Activated CD8-positive, alpha-beta T cell treated with anti-CD3 and anti-CD28 coated beads for 36 hours (primary cell): ENCODE measurements at regions not wholly inside any gene's neighbourhood (a gene's known extent, or its start where the extent isn't known, plus 50 kb on each side); places are given as distances from the start of the nearest gene placed in this dataset.
"Not testable (repeated sequence)": the region's sequence is repeated elsewhere in the genome, so short reads cannot be mapped to it uniquely, and the experiment has no call there.

ENCODE experiments used
- ATAC-seq: fragments of 200-7000 bp; cut with Tn5 transposase; one replicate; pipeline ENCODE4 v1.10.0; 2021; ENCODE audit warnings: mild to moderate bottlenecking, moderate library complexity
- CTCF ChIA-PET: fragments of 350-600 bp; sonication (Branson Sonifier 250); formaldehyde crosslinking; loops from one replicate; lab custom pipeline; 2021; ENCODE audit warnings: antibody characterized with exemption; lab: Charles Lee
- POLR2A ChIA-PET: fragments of 350-600 bp; sonication (Branson Sonifier 250); formaldehyde crosslinking; loops from one replicate; lab custom pipeline; 2021; ENCODE audit warnings: antibody characterized with exemption; lab: Charles Lee
- DNase-seq: peaks from one replicate; pipeline ENCODE4 v3.0.0-alpha.2; 2020
- H3K27ac Mint-ChIP-seq: one replicate; pipeline ENCODE4 v1.8.0; 2021; ENCODE audit warnings: mild to moderate bottlenecking, mixed read lengths
- H3K27me3 Mint-ChIP-seq: one replicate; pipeline ENCODE4 v1.8.0; 2021; ENCODE audit warnings: mixed read lengths
- H3K36me3 Mint-ChIP-seq: one replicate; pipeline ENCODE4 v1.8.0; 2021; ENCODE audit warnings: low read depth, mixed read lengths
- H3K4me1 Mint-ChIP-seq: one replicate; pipeline ENCODE4 v1.8.0; 2021; ENCODE audit warnings: low read depth, mixed read lengths
- H3K4me3 Mint-ChIP-seq: one replicate; pipeline ENCODE4 v1.8.0; 2021; ENCODE audit warnings: mild to moderate bottlenecking, moderate library complexity, mixed read lengths
- H3K9me3 Mint-ChIP-seq: one replicate; pipeline ENCODE4 v1.8.0; 2021; ENCODE audit warnings: mixed read lengths
- intact Hi-C: fragments of 100-400 bp; cut with micrococcal nuclease; formaldehyde crosslinking; loops from one replicate; pipeline ENCODE4 v1.10.0; 2022
- TF ChIP-seq, protein P1 (sequence below): fragments of 200-600 bp; IDR thresholded peaks from one replicate; pipeline ENCODE4 v1.8.0; 2022; ENCODE audit warnings: antibody characterized with exemption, mild to moderate bottlenecking

GRCh38 chr10:46197050-46197449 lies 89.7 kb upstream of the ANTXRL start:
- H3K4me3 Mint-ChIP-seq: no peak overlapping the region
- peaks cover 7% of the 10 kb centered on the region for H3K4me1 Mint-ChIP-seq
- intact Hi-C loops: no loop called here
- H3K36me3 Mint-ChIP-seq: no peaks in the 10 kb centered on the region
- TF ChIP-seq, protein P1, sequence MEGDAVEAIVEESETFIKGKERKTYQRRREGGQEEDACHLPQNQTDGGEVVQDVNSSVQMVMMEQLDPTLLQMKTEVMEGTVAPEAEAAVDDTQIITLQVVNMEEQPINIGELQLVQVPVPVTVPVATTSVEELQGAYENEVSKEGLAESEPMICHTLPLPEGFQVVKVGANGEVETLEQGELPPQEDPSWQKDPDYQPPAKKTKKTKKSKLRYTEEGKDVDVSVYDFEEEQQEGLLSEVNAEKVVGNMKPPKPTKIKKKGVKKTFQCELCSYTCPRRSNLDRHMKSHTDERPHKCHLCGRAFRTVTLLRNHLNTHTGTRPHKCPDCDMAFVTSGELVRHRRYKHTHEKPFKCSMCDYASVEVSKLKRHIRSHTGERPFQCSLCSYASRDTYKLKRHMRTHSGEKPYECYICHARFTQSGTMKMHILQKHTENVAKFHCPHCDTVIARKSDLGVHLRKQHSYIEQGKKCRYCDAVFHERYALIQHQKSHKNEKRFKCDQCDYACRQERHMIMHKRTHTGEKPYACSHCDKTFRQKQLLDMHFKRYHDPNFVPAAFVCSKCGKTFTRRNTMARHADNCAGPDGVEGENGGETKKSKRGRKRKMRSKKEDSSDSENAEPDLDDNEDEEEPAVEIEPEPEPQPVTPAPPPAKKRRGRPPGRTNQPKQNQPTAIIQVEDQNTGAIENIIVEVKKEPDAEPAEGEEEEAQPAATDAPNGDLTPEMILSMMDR: no peak
- no peaks in the 10 kb centered on the region for H3K9me3 Mint-ChIP-seq
- DNase-seq (no peak), ATAC-seq (no peak)
- CTCF ChIA-PET: no interaction called here
- H3K27me3 Mint-ChIP-seq: no peaks in the 10 kb centered on the region
- POLR2A ChIA-PET: no interaction called here
- H3K27ac Mint-ChIP-seq: no peak overlapping the region

GRCh38 chr10:46198516-46198915 lies 88.3 kb upstream of the ANTXRL start:
- H3K27ac Mint-ChIP-seq: no peak overlapping the region
- ChIA-PET CTCF (no interaction called here), POLR2A (interaction anchor here (1.1 kb wide), 1 partner anchor 103 kb away, joined by 3 read pairs; no protein-coding TSS in a partner anchor)
- TF ChIP-seq, protein P1: no peak
- peaks cover 7% of the 10 kb centered on the region for H3K4me1 Mint-ChIP-seq
- intact Hi-C loops: no loop called here
- ATAC-seq: no peak
- no peak overlapping the region for H3K4me3 Mint-ChIP-seq
- H3K36me3 Mint-ChIP-seq: no peaks in the 10 kb centered on the region
- DNase-seq: no peak
- no peaks in the 10 kb centered on the region for H3K27me3 Mint-ChIP-seq
- H3K9me3 Mint-ChIP-seq: no peaks in the 10 kb centered on the region

DNA sequence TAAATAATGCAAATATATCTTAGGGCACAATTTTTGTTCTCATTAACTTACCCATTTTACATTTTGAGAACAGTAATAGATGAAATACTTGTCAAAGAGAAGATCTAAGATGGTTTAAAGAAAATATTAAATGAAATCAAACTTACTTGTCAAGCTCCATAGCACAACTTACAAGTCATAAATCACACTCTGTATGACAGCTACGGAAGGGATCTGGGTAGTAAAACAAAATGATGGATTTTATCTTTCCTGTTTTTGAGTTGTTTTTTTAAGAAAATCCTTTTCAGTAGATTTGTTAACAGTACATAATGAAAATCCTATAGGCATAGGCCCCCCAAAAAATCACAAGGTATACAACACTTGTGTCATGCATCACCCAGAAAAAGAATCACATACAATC lies 84.4 kb upstream of the ANTXRL start:
- DNase-seq, H3K27me3 Mint-ChIP-seq, H3K36me3 Mint-ChIP-seq, H3K9me3 Mint-ChIP-seq, POLR2A ChIA-PET, CTCF ChIA-PET, H3K4me1 Mint-ChIP-seq, H3K4me3 Mint-ChIP-seq, ATAC-seq, H3K27ac Mint-ChIP-seq, intact Hi-C loops: not testable (repeated sequence)

- ATAC-seq, CTCF ChIA-PET, POLR2A ChIA-PET, H3K4me3 Mint-ChIP-seq, intact Hi-C loops, H3K27me3 Mint-ChIP-seq, DNase-seq, H3K36me3 Mint-ChIP-seq, H3K9me3 Mint-ChIP-seq, H3K27ac Mint-ChIP-seq, H3K4me1 Mint-ChIP-seq: not testable (repeated sequence)
These were observed 82.2 kb upstream of the ANTXRL start for GRCh38 chr10:46204482-46205102.

- CTCF ChIA-PET, ATAC-seq: not testable (repeated sequence)
These were observed 76.4 kb upstream of the ANTXRL start for GRCh38 chr10:46210427-46210826.

GRCh38 chr10:46215426-46215825 lies 71.4 kb upstream of the ANTXRL start:
- no peak for DNase-seq
- Mint-ChIP-seq H3K27me3 (no peaks in the 10 kb centered on the region), H3K36me3 (peaks cover 2% of the 10 kb centered on the region), H3K27ac (no peak overlapping the region), H3K4me1 (peaks cover 8% of the 10 kb centered on the region), H3K9me3 (no peaks in the 10 kb centered on the region), H3K4me3 (no peak overlapping the region)
- TF ChIP-seq, protein P1: no peak
- ChIA-PET POLR2A (no interaction called here), CTCF (no interaction called here)
- no peak for ATAC-seq
- intact Hi-C loops: no loop called here

More at GRCh38 chr10:46210427-46210826, 76.4 kb upstream of the ANTXRL start:
- H3K36me3 Mint-ChIP-seq, intact Hi-C loops, H3K27me3 Mint-ChIP-seq, DNase-seq, POLR2A ChIA-PET, H3K4me1 Mint-ChIP-seq, H3K9me3 Mint-ChIP-seq, H3K4me3 Mint-ChIP-seq, H3K27ac Mint-ChIP-seq: not testable (repeated sequence)
